ENCODE measurements at regions not wholly inside any gene's neighbourhood (a gene's known extent, or its start where the extent isn't known, plus 50 kb on each side); places are given as distances from the start of the nearest gene placed in this dataset.

GRCh38 chr7:51977913-51978312 is 661.3 kb upstream of the COBL start:
- no peak overlapping the region for H3K4me3 ChIP-seq (ENCODE audit: low read depth, low read length)
- TF ChIP-seq CTCF (IDR thresholded peaks at IDR 0.05; ENCODE audit: borderline replicate concordance, insufficient read depth, low read depth, low read length): no peak

GRCh38 chr7:51973939-51974338 is 657.3 kb upstream of the COBL start:
- H3K4me3 ChIP-seq (ENCODE audit: low read depth, low read length): no peak overlapping the region
- TF ChIP-seq CTCF (IDR thresholded peaks at IDR 0.05; ENCODE audit: borderline replicate concordance, insufficient read depth, low read depth, low read length): no peak

GRCh38 chr7:51973071-51973470 is 656.5 kb upstream of the COBL start:
- H3K4me3 ChIP-seq (ENCODE audit: low read depth, low read length): no peak overlapping the region
- TF ChIP-seq CTCF (IDR thresholded peaks at IDR 0.05; ENCODE audit: borderline replicate concordance, insufficient read depth, low read depth, low read length): no peak

- TF ChIP-seq CTCF (IDR thresholded peaks at IDR 0.05; ENCODE audit: borderline replicate concordance, insufficient read depth, low read depth, low read length): no peak
Measured at GRCh38 chr7:51970961-51971665, 654.5 kb upstream of the COBL start.

GRCh38 chr7:51968461-51968860 is 651.9 kb upstream of the COBL start:
- no peak for TF ChIP-seq CTCF (IDR thresholded peaks at IDR 0.05; ENCODE audit: borderline replicate concordance, insufficient read depth, low read depth, low read length)
- no peak overlapping the region for H3K4me3 ChIP-seq (ENCODE audit: low read depth, low read length)

More at GRCh38 chr7:51970961-51971665, 654.5 kb upstream of the COBL start:
- no peak overlapping the region for H3K4me3 ChIP-seq (ENCODE audit: low read depth, low read length)

GRCh38 chr7:51965454-51965853 is 648.8 kb upstream of the COBL start:
- TF ChIP-seq CTCF (IDR thresholded peaks at IDR 0.05; ENCODE audit: borderline replicate concordance, insufficient read depth, low read depth, low read length): no peak
- no peak overlapping the region for H3K4me3 ChIP-seq (ENCODE audit: low read depth, low read length)

- no peak for TF ChIP-seq CTCF (IDR thresholded peaks at IDR 0.05; ENCODE audit: borderline replicate concordance, insufficient read depth, low read depth, low read length)
- H3K4me3 ChIP-seq (ENCODE audit: low read depth, low read length): no peak overlapping the region
Measured at GRCh38 chr7:51961804-51962203, 645.2 kb upstream of the COBL start.
